ENCODE measurements at regions not wholly inside any gene's neighbourhood (a gene's known extent, or its start where the extent isn't known, plus 50 kb on each side); places are given as distances from the start of the nearest gene placed in this dataset.

GRCh38 chr5:171635028-171635427 is 150.6 kb upstream of the SMIM23 start:
- Histone ChIP-seq H2AFZ (ENCODE audit: low read depth, low read length) (no peak overlapping the region), H3K36me3 (ENCODE audit: insufficient read depth, low read length) (no peaks in the 10 kb centered on the region), H3K27me3 (ENCODE audit: insufficient read depth, low read length) (peaks cover 4% of the 10 kb centered on the region), H3K9me3 (ENCODE audit: low read length) (no peaks in the 10 kb centered on the region), H3K4me1 (ENCODE audit: insufficient read depth, low read length) (no peaks in the 10 kb centered on the region), H3K4me3 (ENCODE audit: low read length) (no peak overlapping the region)

DNA sequence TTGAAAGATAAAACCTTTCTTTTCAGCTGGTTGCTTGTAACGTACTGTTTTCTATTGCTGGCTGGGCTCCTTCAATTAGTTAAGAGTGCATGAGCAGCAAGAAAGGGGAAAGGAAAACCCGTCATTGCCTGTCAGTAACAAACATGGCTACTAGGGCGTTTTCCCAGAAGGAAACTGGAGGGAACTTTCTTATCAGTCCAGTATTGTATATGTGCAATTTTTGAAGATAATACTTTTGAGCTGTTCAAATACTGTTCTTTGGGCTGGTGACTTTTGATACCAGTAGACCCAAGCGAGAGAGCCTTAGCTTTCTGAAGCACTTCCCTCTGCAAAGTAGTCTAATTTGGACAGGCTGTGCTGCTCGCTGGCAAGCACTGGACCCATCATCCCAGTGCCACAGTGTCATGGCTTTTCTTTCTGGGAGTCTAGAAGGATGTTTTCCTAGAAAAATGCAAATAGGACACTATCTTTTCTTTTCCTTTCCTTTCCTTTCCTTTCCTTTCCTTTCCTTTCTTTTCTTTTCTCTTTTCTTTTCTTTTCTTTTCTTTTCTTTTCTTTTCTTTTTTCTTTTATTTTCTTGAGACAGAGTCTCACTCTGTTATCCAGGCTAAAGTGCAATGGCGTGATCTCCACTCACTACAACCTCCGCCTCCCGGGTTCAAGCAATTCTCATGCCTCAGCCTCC is 149.9 kb upstream of the SMIM23 start:
- H3K27me3 ChIP-seq (ENCODE audit: insufficient read depth, low read length): no peaks in the 10 kb centered on the region

GRCh38 chr5:171637811-171638210 is 147.8 kb upstream of the SMIM23 start:
- Histone ChIP-seq H3K4me3 (ENCODE audit: low read length) (no peak overlapping the region), H3K4me1 (ENCODE audit: insufficient read depth, low read length) (no peaks in the 10 kb centered on the region), H3K36me3 (ENCODE audit: insufficient read depth, low read length) (no peaks in the 10 kb centered on the region), H3K27me3 (ENCODE audit: insufficient read depth, low read length) (no peaks in the 10 kb centered on the region), H2AFZ (ENCODE audit: low read depth, low read length) (no peak overlapping the region), H3K9me3 (ENCODE audit: low read length) (no peaks in the 10 kb centered on the region)

More for the DNA sequence above, 149.9 kb upstream of the SMIM23 start:
- H2AFZ ChIP-seq (ENCODE audit: low read depth, low read length): no peak overlapping the region
- no peak overlapping the region for H3K4me3 ChIP-seq (ENCODE audit: low read length)
- H3K9me3 ChIP-seq (ENCODE audit: low read length): no peaks in the 10 kb centered on the region
- H3K4me1 ChIP-seq (ENCODE audit: insufficient read depth, low read length): no peaks in the 10 kb centered on the region
- H3K36me3 ChIP-seq (ENCODE audit: insufficient read depth, low read length): no peaks in the 10 kb centered on the region

DNA sequence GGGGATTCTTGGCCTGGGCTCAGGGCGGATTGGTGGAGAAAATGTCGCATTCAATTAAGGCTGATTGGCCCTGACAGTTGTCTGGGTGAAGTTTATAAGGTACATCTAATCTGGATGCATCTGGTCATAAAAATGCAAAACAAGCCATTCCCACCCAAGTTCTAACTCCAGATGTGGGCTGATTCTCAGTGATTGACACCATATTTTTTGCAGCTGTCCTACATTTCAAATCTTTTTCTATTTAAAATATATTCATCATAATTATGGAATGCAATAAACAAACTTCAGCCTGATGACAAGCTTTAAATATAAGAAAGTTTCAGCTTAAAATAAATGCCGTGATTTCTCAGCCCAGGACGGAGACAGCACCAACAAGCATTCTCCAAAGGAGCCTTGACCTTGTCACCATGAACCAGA is 146.4 kb upstream of the SMIM23 start:
- no peak overlapping the region for H3K4me3 ChIP-seq (ENCODE audit: low read length)
- H3K36me3 ChIP-seq (ENCODE audit: insufficient read depth, low read length): no peaks in the 10 kb centered on the region
- H3K27me3 ChIP-seq (ENCODE audit: insufficient read depth, low read length): no peaks in the 10 kb centered on the region
- H3K9me3 ChIP-seq (ENCODE audit: low read length): no peaks in the 10 kb centered on the region
- no peak overlapping the region for H2AFZ ChIP-seq (ENCODE audit: low read depth, low read length)
- H3K4me1 ChIP-seq (ENCODE audit: insufficient read depth, low read length): peaks cover 12% of the 10 kb centered on the region

DNA sequence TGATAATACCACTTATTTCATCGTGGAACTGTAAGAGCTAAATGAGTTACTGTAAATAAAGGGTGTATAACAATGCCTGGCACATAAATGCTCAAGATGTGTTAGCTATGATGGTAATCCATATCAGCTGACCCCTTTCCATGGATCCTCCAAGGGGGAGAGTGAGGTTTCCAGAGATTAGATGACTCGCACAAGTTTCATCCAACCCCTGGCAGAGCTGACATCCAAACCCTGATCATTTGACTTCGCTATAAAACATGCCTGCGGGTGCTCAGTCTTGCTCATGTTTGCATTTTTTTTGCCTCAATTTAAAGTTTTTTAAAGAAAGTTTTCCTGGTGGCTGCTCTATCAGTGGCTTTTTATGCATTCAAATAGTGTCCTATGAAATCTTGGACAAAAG is 145.7 kb upstream of the SMIM23 start:
- Histone ChIP-seq H3K4me3 (ENCODE audit: low read length) (no peak overlapping the region), H3K27me3 (ENCODE audit: insufficient read depth, low read length) (no peaks in the 10 kb centered on the region), H3K4me1 (ENCODE audit: insufficient read depth, low read length) (peaks cover 13% of the 10 kb centered on the region), H2AFZ (ENCODE audit: low read depth, low read length) (no peak overlapping the region), H3K9me3 (ENCODE audit: low read length) (no peaks in the 10 kb centered on the region), H3K36me3 (ENCODE audit: insufficient read depth, low read length) (no peaks in the 10 kb centered on the region)

GRCh38 chr5:171640480-171640879 is 145.1 kb upstream of the SMIM23 start:
- peaks cover 15% of the 10 kb centered on the region for H3K4me1 ChIP-seq (ENCODE audit: insufficient read depth, low read length)

GRCh38 chr5:171641891-171642290 is 143.7 kb upstream of the SMIM23 start:
- Histone ChIP-seq H2AFZ (ENCODE audit: low read depth, low read length) (no peak overlapping the region), H3K4me1 (ENCODE audit: insufficient read depth, low read length) (peaks cover 15% of the 10 kb centered on the region), H3K9me3 (ENCODE audit: low read length) (no peaks in the 10 kb centered on the region), H3K4me3 (ENCODE audit: low read length) (no peak overlapping the region), H3K36me3 (ENCODE audit: insufficient read depth, low read length) (no peaks in the 10 kb centered on the region), H3K27me3 (ENCODE audit: insufficient read depth, low read length) (no peaks in the 10 kb centered on the region)

More at GRCh38 chr5:171640480-171640879, 145.1 kb upstream of the SMIM23 start:
- Histone ChIP-seq H3K9me3 (ENCODE audit: low read length) (no peaks in the 10 kb centered on the region), H3K4me3 (ENCODE audit: low read length) (no peak overlapping the region), H3K27me3 (ENCODE audit: insufficient read depth, low read length) (no peaks in the 10 kb centered on the region), H2AFZ (ENCODE audit: low read depth, low read length) (no peak overlapping the region), H3K36me3 (ENCODE audit: insufficient read depth, low read length) (no peaks in the 10 kb centered on the region)

DNA sequence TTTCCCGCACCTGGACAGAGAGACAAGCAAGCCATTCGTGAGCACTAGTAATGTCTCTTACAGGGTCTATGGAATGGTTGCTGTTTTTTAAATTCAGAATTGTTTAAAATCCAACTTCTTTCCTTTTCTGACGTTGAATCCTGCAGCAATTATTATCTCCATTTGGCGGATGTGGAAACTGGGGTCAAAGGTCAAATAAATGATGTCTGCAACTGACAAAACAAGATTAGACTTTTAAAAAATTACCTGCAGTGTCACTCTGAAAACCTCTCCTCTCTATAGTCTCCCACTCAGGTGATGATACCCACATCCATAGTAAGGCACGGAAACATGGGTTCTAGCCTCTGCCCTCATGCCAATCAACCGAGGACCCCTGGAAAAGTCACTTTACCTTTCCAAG is 142.7 kb upstream of the SMIM23 start:
- no peaks in the 10 kb centered on the region for H3K9me3 ChIP-seq (ENCODE audit: low read length)
- H3K36me3 ChIP-seq (ENCODE audit: insufficient read depth, low read length): no peaks in the 10 kb centered on the region
- H3K4me3 ChIP-seq (ENCODE audit: low read length): no peak overlapping the region
- H3K4me1 ChIP-seq (ENCODE audit: insufficient read depth, low read length): peaks cover 15% of the 10 kb centered on the region
- no peak overlapping the region for H2AFZ ChIP-seq (ENCODE audit: low read depth, low read length)
- H3K27me3 ChIP-seq (ENCODE audit: insufficient read depth, low read length): peaks cover 2% of the 10 kb centered on the region

DNA sequence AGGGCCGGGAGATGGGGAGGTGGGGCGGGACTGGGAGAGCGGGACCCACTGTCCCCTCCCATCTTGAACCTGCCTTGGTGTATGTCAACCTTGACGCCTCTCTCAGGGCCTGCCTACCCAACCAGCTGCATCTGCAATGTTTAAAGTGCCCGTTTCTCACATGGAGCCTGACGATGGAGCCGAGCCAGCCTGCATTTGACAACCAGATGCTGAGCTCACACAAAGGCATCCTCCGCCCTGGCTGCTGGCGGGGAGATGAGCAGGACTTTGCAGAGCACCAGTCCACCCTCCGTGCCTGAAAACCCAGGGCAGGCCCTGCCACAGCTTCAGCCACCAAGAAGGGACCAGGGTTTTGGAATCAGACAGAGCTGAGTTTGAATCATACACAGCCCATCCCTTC is 141.1 kb upstream of the SMIM23 start:
- Histone ChIP-seq H3K9me3 (ENCODE audit: low read length) (no peaks in the 10 kb centered on the region), H3K27me3 (ENCODE audit: insufficient read depth, low read length) (peaks cover 5% of the 10 kb centered on the region), H2AFZ (ENCODE audit: low read depth, low read length) (no peak overlapping the region), H3K4me1 (ENCODE audit: insufficient read depth, low read length) (peaks cover 15% of the 10 kb centered on the region), H3K36me3 (ENCODE audit: insufficient read depth, low read length) (no peaks in the 10 kb centered on the region), H3K4me3 (ENCODE audit: low read length) (no peak overlapping the region)

- Histone ChIP-seq H3K36me3 (ENCODE audit: insufficient read depth, low read length) (no peaks in the 10 kb centered on the region), H3K9me3 (ENCODE audit: low read length) (no peaks in the 10 kb centered on the region), H3K4me3 (ENCODE audit: low read length) (no peak overlapping the region), H3K4me1 (ENCODE audit: insufficient read depth, low read length) (peaks cover 15% of the 10 kb centered on the region), H3K27me3 (ENCODE audit: insufficient read depth, low read length) (peaks cover 5% of the 10 kb centered on the region), H2AFZ (ENCODE audit: low read depth, low read length) (no peak overlapping the region)
These were observed 139.2 kb upstream of the SMIM23 start for GRCh38 chr5:171646102-171647042.

GRCh38 chr5:171647043-171647903 is 138.3 kb upstream of the SMIM23 start:
- peaks cover 15% of the 10 kb centered on the region for H3K4me1 ChIP-seq (ENCODE audit: insufficient read depth, low read length)

DNA sequence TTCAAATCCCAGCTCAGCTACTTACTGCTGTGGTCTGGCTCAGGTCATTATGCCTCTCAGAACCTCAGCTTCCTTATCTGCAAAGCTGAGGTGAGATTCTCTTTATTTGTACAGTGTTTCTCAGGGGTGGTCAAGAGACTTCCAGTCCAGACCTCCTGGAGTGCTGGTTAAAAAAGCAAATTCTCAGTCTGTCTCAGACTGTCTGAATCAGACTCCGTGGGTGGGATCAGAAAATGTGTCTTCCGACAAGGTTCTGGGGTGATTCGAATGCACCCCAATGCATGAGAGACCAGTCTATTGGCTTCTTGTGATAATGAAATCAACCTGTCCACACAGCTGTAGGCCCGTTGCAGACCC is 137.7 kb upstream of the SMIM23 start:
- no peak overlapping the region for H2AFZ ChIP-seq (ENCODE audit: low read depth, low read length)
- no peaks in the 10 kb centered on the region for H3K36me3 ChIP-seq (ENCODE audit: insufficient read depth, low read length)
- H3K4me1 ChIP-seq (ENCODE audit: insufficient read depth, low read length): peaks cover 15% of the 10 kb centered on the region
- no peak overlapping the region for H3K4me3 ChIP-seq (ENCODE audit: low read length)
- H3K27me3 ChIP-seq (ENCODE audit: insufficient read depth, low read length): peaks cover 5% of the 10 kb centered on the region
- no peaks in the 10 kb centered on the region for H3K9me3 ChIP-seq (ENCODE audit: low read length)

More at GRCh38 chr5:171647043-171647903, 138.3 kb upstream of the SMIM23 start:
- H3K27me3 ChIP-seq (ENCODE audit: insufficient read depth, low read length): peaks cover 5% of the 10 kb centered on the region
- H3K4me3 ChIP-seq (ENCODE audit: low read length): no peak overlapping the region
- H2AFZ ChIP-seq (ENCODE audit: low read depth, low read length): no peak overlapping the region
- no peaks in the 10 kb centered on the region for H3K36me3 ChIP-seq (ENCODE audit: insufficient read depth, low read length)
- no peaks in the 10 kb centered on the region for H3K9me3 ChIP-seq (ENCODE audit: low read length)
